H1 (cell line): ENCODE measurements at regions not wholly inside any gene's neighbourhood (a gene's known extent, or its start where the extent isn't known, plus 50 kb on each side); places are given as distances from the start of the nearest gene placed in this dataset.

Experiments used
- CTCF ChIA-PET: fragments of 300-600 bp; sonication (Branson Sonifier 250); formaldehyde crosslinking; loops from one replicate; lab custom pipeline; 2021; ENCODE audit not compliant: partially characterized antibody; lab: Charles Lee
- POLR2A ChIA-PET: fragments of 300-600 bp; sonication (Branson Sonifier 250); formaldehyde crosslinking; loops from one replicate; lab custom pipeline; 2021; ENCODE audit warnings: inconsistent platforms; ENCODE audit not compliant: partially characterized antibody; lab: Charles Lee
- DNase-seq, 2 experiments: peaks; one replicate each; pipeline versions ENCODE4 v3.0.0 to v3.0.0-alpha.2; 2010 to 2022; ENCODE audit warnings: low spot score in 2 of 2, low read depth in 1 of 2, mixed read lengths in 1 of 2
- FAIRE-seq: peaks from 2 replicates; lab custom pipeline; 2011; peaks lifted over from hg19 to GRCh38; lab: Jason Lieb, UNC
- H2AFZ ChIP-seq: 2 replicates; pipeline ENCODE4 v1.8.1; 2012; ENCODE audit warnings: low read length, inconsistent platforms
- H2AK5ac ChIP-seq: 2 replicates; pipeline ENCODE4 v1.6.1; 2013; ENCODE audit warnings: low read depth, low read length
- H2BK120ac ChIP-seq: replicated peaks from 2 replicates; pipeline ENCODE3; 2013; ENCODE audit warnings: low read depth, low read length, inconsistent platforms
- H2BK12ac ChIP-seq: 2 replicates; pipeline ENCODE4 v1.6.1; 2013; ENCODE audit warnings: low read depth, low read length
- H2BK15ac ChIP-seq: 2 replicates; pipeline ENCODE4 v1.6.1; 2013; ENCODE audit warnings: low read length
- H2BK20ac ChIP-seq: 2 replicates; pipeline ENCODE4 v1.6.1; 2013; ENCODE audit warnings: low read length
- H2BK5ac ChIP-seq: 2 replicates; pipeline ENCODE4 v1.6.1; 2013; ENCODE audit warnings: low read depth, low read length
- H3K14ac ChIP-seq: 2 replicates; pipeline ENCODE4 v1.6.1; 2013; ENCODE audit warnings: inconsistent platforms; ENCODE audit not compliant: insufficient read length
- H3K18ac ChIP-seq: 2 replicates; pipeline ENCODE4 v1.6.1; 2013; ENCODE audit warnings: low read length; ENCODE audit errors: extremely low read depth
- H3K23ac ChIP-seq: 2 replicates; pipeline ENCODE4 v1.6.1; 2013; ENCODE audit warnings: inconsistent platforms; ENCODE audit not compliant: insufficient read length
- H3K23me2 ChIP-seq: 2 replicates; pipeline ENCODE4 v1.6.1; 2013; ENCODE audit warnings: low read depth, low read length
- H3K27ac ChIP-seq: 2 replicates; pipeline ENCODE4 v1.6.1; 2011; ENCODE audit warnings: low read depth, low read length, inconsistent platforms
- H3K27me3 ChIP-seq, 4 experiments: replicated peaks in 1 of 4; 1 replicate in 1 of 4; 2 replicates in 3 of 4; pipeline versions ENCODE4 v1.6.1 to v1.8.1; 2011 to 2013; ENCODE audit warnings: low read length in 3 of 4, mild to moderate bottlenecking in 3 of 4, inconsistent platforms in 2 of 4, mixed read lengths in 2 of 4, moderate library complexity in 1 of 4; ENCODE audit not compliant: control insufficient read depth in 3 of 4, insufficient read depth in 3 of 4; ENCODE audit errors: extremely low read depth in 1 of 4
- H3K36me3 ChIP-seq, 4 experiments: 2 replicates each; pipeline versions ENCODE4 v1.6.1 to v1.8.1; 2011 to 2013; ENCODE audit warnings: mild to moderate bottlenecking in 4 of 4, low read length in 3 of 4, moderate library complexity in 2 of 4, control low read depth in 1 of 4, inconsistent platforms in 1 of 4; ENCODE audit not compliant: insufficient read depth in 4 of 4, control insufficient read depth in 2 of 4
- H3K4ac ChIP-seq: replicated peaks from 2 replicates; pipeline ENCODE3; 2013; ENCODE audit warnings: low read length, low read depth, mixed read lengths, inconsistent platforms; ENCODE audit not compliant: insufficient read length
- H3K4me1 ChIP-seq, 4 experiments: replicated peaks in 1 of 4; 1 replicate in 1 of 4; 2 replicates in 3 of 4; pipeline versions ENCODE4 v1.6.1 to v1.8.1; 2011 to 2013; ENCODE audit warnings: low read length in 3 of 4, inconsistent platforms in 2 of 4, mixed read lengths in 1 of 4; ENCODE audit not compliant: insufficient read depth in 4 of 4, control insufficient read depth in 3 of 4
- H3K4me2 ChIP-seq, 2 experiments: 2 replicates each; pipeline versions ENCODE4 v1.6.1 to v1.8.1; 2011 to 2013; ENCODE audit warnings: low read depth in 2 of 2, low read length in 2 of 2, control low read depth in 1 of 2, inconsistent platforms in 1 of 2, mild to moderate bottlenecking in 1 of 2; ENCODE audit not compliant: insufficient read depth in 1 of 2
- H3K4me3 ChIP-seq, 4 experiments: fragments of 200-600, 300-600 bp in 1 of 4; sonication (generic), shearing (Covaris generic), sonication (Bioruptor Twin) in 1 of 4; 2 replicates each; pipeline versions ENCODE4 v1.5.1 to v1.8.1; 2011 to 2016; ENCODE audit warnings: low read length in 4 of 4, low read depth in 3 of 4, control low read depth in 2 of 4, inconsistent platforms in 2 of 4, mild to moderate bottlenecking in 2 of 4, mixed read lengths in 1 of 4, moderate library complexity in 1 of 4; ENCODE audit not compliant: insufficient read depth in 2 of 4; ENCODE audit errors: extremely low read depth in 1 of 4
- H3K56ac ChIP-seq: replicated peaks from 2 replicates; pipeline ENCODE3; 2013; ENCODE audit warnings: low read depth, mild to moderate bottlenecking, mixed read lengths, low read length, inconsistent platforms; ENCODE audit not compliant: insufficient read length
- H3K79me1 ChIP-seq: 2 replicates; pipeline ENCODE4 v1.6.1; 2013; ENCODE audit warnings: low read depth, low read length, control low read depth
- H3K79me2 ChIP-seq, 2 experiments: 2 replicates each; pipeline versions ENCODE4 v1.6.1 to v1.8.1; 2012 to 2013; ENCODE audit warnings: low read length in 2 of 2, mild to moderate bottlenecking in 2 of 2, inconsistent platforms in 1 of 2; ENCODE audit not compliant: insufficient read depth in 2 of 2, control insufficient read depth in 1 of 2
- H3K9ac ChIP-seq, 4 experiments: replicated peaks in 1 of 4; 1 replicate in 1 of 4; 2 replicates in 3 of 4; pipeline versions ENCODE4 v1.6.1 to v1.8.1; 2011 to 2013; ENCODE audit warnings: low read depth in 3 of 4, low read length in 3 of 4, control low read depth in 2 of 4, mild to moderate bottlenecking in 2 of 4, moderate library complexity in 2 of 4, inconsistent platforms in 1 of 4; ENCODE audit errors: extremely low read depth in 1 of 4
- H3K9me3 ChIP-seq, 2 experiments: 2 replicates each; pipeline versions ENCODE4 v1.6.1 to v1.8.1; 2012 to 2013; ENCODE audit warnings: mild to moderate bottlenecking in 2 of 2, moderate library complexity in 2 of 2, control low read depth in 1 of 2, inconsistent platforms in 1 of 2, low read depth in 1 of 2, low read length in 1 of 2, mixed read lengths in 1 of 2; ENCODE audit not compliant: insufficient read depth in 2 of 2
- H4K20me1 ChIP-seq, 2 experiments: replicated peaks in 1 of 2; 2 replicates each; pipeline versions ENCODE3 to v1.8.1; 2011 to 2013; ENCODE audit warnings: inconsistent platforms in 2 of 2, low read length in 2 of 2, mild to moderate bottlenecking in 1 of 2; ENCODE audit not compliant: insufficient read depth in 2 of 2, control insufficient read depth in 1 of 2
- H4K5ac ChIP-seq: 2 replicates; pipeline ENCODE4 v1.6.1; 2013; ENCODE audit warnings: low read length, low read depth, mixed read lengths, inconsistent platforms; ENCODE audit not compliant: insufficient read length
- H4K8ac ChIP-seq: 2 replicates; pipeline ENCODE4 v1.8.0; 2013; ENCODE audit warnings: mild to moderate bottlenecking, moderate library complexity, low read length, inconsistent platforms; ENCODE audit not compliant: insufficient read depth; ENCODE audit errors: extremely low read depth
- H4K91ac ChIP-seq: replicated peaks from 2 replicates; pipeline ENCODE3; 2013; ENCODE audit warnings: low read length, mixed read lengths, inconsistent platforms; ENCODE audit not compliant: insufficient read length
- SRF ChIP-seq: IDR thresholded peaks from 2 replicates; pipeline ENCODE4 v1.6.1; 2011; ENCODE audit warnings: mild to moderate bottlenecking, low read depth, low read length, moderate library complexity
- TAF7 ChIP-seq: optimal IDR thresholded peaks from 2 replicates; pipeline ENCODE3; 2011; ENCODE audit warnings: low read depth, mild to moderate bottlenecking, inconsistent platforms, low read length, moderate library complexity, borderline replicate concordance
- WGBS, 2 experiments: shearing (Covaris generic) in 1 of 2; methylation state at CpG; one replicate each; pipeline versions ENCODE4 v1.1.6 to v1.1.7; 2013 to 2015; ENCODE audit warnings: low lambda C conversion rate in 2 of 2, mixed read lengths in 2 of 2, inconsistent platforms in 1 of 2, low coverage in 1 of 2, missing lambda C conversion rate in 1 of 2; ENCODE audit not compliant: insufficient replicate concordance in 2 of 2, insufficient coverage in 1 of 2, insufficient read length in 1 of 2; ENCODE audit errors: extremely low coverage in 1 of 2, missing lambda C conversion rate in 1 of 2; 5-methylcytosine and 5-hydroxymethylcytosine counted together

DNA sequence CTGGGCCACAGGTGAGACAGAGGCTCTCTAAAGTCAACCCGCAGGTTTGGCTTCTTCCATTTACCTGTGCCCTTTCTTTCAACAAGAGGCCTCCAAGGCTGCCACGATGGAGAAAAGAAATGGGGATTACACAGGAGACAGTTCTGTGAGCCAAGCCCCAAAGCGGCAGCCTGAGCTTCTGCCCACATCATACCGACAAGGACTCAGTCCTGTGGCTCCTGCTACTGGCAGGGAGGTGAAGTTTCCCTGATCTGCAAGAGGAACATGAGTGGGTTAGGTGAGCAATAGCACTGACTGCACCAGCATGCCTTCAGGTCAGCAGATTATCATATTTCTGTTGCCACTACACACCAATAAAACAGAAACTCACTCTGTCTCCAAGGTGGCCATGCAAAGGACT is 800.0 kb downstream of the KCNJ18 start:
- Histone ChIP-seq H3K4me1 (no peaks in the 10 kb centered on the region), H3K79me2 (no peaks in the 10 kb centered on the region), H4K5ac (no peak overlapping the region), H4K8ac (no peak overlapping the region), H3K27ac (no peak overlapping the region), H4K20me1 (no peaks in the 10 kb centered on the region), H3K14ac (no peak overlapping the region), H3K27me3 (no peaks in the 10 kb centered on the region), H3K9ac (no peak overlapping the region), H3K56ac (no peak overlapping the region), H3K9me3 (peaks cover 42 to 86% of the 10 kb centered on the region in 2 experiments), H3K4me3 (no peak overlapping the region), H2BK15ac (no peak overlapping the region), H3K4me2 (no peak overlapping the region), H2BK20ac (no peak overlapping the region), H3K4ac (no peak overlapping the region), H3K23ac (no peak overlapping the region), H3K36me3 (no peaks in the 10 kb centered on the region), H2BK5ac (no peak overlapping the region), H2BK120ac (no peak overlapping the region), H2BK12ac (no peak overlapping the region), H4K91ac (no peak overlapping the region), H3K79me1 (no peaks in the 10 kb centered on the region), H3K18ac (no peak overlapping the region), H3K23me2 (no peaks in the 10 kb centered on the region), H2AK5ac (no peak overlapping the region), H2AFZ (no peak overlapping the region)
- DNase-seq (no peak), FAIRE-seq (no peak)
- CTCF ChIA-PET = no interaction called here
- POLR2A ChIA-PET = no interaction called here
- TF ChIP-seq SRF = no peak
- no peak for TF ChIP-seq TAF7
- WGBS, 2 experiments = 53% methylated on average over 4 of the region's 4 CpGs; no CpG with 5 or more reads in 1 of the 2 experiments
